ENCODE measurements at regions not wholly inside any gene's neighbourhood (a gene's known extent, or its start where the extent isn't known, plus 50 kb on each side); places are given as distances from the start of the nearest gene placed in this dataset.

DNA sequence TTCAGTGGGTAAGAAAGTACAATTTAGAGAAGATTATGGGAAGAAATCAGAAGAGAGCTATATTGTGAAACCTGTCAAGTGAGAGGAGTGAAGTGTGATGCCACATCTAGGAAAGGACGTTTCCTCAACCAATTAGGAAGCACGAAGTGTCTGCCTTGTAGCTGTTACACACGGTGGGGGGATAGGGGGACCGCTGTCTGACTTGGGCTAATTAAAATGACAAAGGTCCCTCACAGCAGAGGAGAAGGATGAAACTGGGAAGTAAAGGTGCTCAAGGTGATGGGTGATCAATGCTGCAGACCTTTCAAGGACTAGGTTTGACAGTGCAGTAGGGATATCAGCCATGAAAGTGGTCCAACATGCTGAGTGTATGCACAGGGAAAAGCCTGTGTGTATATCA is 181.1 kb upstream of the PRSS16 start:
- Histone ChIP-seq H3K4me1 (no peaks in the 10 kb centered on the region), H3K27me3 (no peaks in the 10 kb centered on the region), H3K4me3 (no peak overlapping the region), H3K27ac (no peak overlapping the region), H3K36me3 (no peaks in the 10 kb centered on the region), H3K9me3 (no peaks in the 10 kb centered on the region)
- TF ChIP-seq, protein P1, sequence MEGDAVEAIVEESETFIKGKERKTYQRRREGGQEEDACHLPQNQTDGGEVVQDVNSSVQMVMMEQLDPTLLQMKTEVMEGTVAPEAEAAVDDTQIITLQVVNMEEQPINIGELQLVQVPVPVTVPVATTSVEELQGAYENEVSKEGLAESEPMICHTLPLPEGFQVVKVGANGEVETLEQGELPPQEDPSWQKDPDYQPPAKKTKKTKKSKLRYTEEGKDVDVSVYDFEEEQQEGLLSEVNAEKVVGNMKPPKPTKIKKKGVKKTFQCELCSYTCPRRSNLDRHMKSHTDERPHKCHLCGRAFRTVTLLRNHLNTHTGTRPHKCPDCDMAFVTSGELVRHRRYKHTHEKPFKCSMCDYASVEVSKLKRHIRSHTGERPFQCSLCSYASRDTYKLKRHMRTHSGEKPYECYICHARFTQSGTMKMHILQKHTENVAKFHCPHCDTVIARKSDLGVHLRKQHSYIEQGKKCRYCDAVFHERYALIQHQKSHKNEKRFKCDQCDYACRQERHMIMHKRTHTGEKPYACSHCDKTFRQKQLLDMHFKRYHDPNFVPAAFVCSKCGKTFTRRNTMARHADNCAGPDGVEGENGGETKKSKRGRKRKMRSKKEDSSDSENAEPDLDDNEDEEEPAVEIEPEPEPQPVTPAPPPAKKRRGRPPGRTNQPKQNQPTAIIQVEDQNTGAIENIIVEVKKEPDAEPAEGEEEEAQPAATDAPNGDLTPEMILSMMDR (IDR thresholded peaks at IDR 0.05): no peak
- no peak for TF ChIP-seq POLR2AphosphoS5 (IDR thresholded peaks at IDR 0.05; ENCODE audit: insufficient read depth in 1 of 2, low read depth in 1 of 2)
- no peak for TF ChIP-seq POLR2A (IDR thresholded peaks at IDR 0.05)
- DNase-seq (ENCODE audit: extremely low spot score in 2 of 2): no peak
- intact Hi-C loops (cut with DNase I): no loop called here

DNA sequence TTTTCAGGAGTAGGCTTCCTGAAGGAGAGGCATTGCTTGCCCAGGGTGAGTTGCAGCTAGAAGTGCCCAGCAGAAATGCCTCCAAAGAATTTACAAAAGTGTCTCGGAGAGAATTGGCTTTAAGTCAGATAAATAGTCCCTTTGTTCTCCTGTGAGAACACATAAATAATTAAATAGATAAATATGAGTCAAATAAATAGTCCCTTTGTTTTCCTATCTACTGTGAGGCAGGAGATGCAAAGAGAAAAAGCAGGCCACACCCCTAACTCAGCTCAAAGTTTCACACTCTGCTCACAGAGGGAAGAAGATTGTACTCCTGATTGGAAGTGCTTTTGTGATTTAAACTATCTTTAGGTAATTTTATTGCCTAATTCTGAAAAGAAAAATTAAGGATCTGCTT is 180.7 kb upstream of the PRSS16 start:
- H3K9me3 ChIP-seq: no peaks in the 10 kb centered on the region
- intact Hi-C loops (cut with DNase I): no loop called here

DNA sequence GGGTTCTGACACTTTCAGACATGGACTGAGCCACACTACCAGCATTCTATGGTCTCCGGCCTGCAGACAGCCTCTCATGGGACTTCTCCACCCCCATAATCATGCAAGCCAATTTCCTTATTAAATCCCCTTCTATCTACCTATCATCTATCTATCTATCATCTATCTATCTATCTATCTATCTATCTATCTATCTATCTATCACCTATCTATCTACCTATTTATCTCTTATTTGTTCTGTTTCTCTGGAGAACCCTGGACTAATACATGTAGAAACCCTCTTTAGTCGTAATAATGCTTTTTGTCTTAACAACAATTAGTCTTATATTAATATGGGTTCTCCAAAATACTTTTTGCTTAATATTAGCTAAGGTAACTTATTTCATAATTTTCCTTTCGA is 174.1 kb upstream of the PRSS16 start:
- Histone ChIP-seq H3K27me3 (no peaks in the 10 kb centered on the region), H3K4me1 (peaks cover under 1% of the 10 kb centered on the region), H3K4me3 (no peak overlapping the region), H3K36me3 (no peaks in the 10 kb centered on the region), H3K9me3 (no peaks in the 10 kb centered on the region), H3K27ac (no peak overlapping the region)
- intact Hi-C loops (cut with DNase I): no loop called here
- no peak for DNase-seq (ENCODE audit: extremely low spot score in 2 of 2)
- TF ChIP-seq, protein P1 (IDR thresholded peaks at IDR 0.05): no peak
- TF ChIP-seq POLR2A (IDR thresholded peaks at IDR 0.05) (no peak), POLR2AphosphoS5 (IDR thresholded peaks at IDR 0.05; ENCODE audit: insufficient read depth in 1 of 2, low read depth in 1 of 2) (no peak)

More for the DNA sequence above, 180.7 kb upstream of the PRSS16 start:
- Histone ChIP-seq H3K4me3 (no peak overlapping the region), H3K27me3 (no peaks in the 10 kb centered on the region), H3K4me1 (no peaks in the 10 kb centered on the region), H3K36me3 (no peaks in the 10 kb centered on the region), H3K27ac (no peak overlapping the region)
- no peak for DNase-seq (ENCODE audit: extremely low spot score in 2 of 2)
- TF ChIP-seq, protein P1 (IDR thresholded peaks at IDR 0.05): no peak
- no peak for TF ChIP-seq POLR2A (IDR thresholded peaks at IDR 0.05)
- no peak for TF ChIP-seq POLR2AphosphoS5 (IDR thresholded peaks at IDR 0.05; ENCODE audit: insufficient read depth in 1 of 2, low read depth in 1 of 2)

DNA sequence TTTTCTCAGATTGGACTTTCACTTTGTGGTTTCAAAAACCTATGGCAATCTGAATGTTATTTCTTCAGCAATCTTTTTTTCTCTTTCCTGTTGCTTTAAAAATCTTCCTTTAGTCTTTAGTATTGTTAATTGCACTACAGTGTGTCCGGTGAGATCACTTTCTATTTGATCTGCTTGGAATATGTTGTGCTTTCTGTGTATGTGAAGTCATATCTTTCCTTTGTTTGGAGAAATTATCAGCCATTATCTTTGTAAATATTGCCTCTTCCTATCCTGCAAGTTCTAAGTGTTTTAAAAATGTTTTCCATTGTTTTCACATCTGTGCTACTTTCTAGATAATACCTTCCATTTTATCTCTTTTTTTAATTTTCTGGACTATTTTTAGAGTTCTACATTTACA is 171.4 kb upstream of the PRSS16 start:
- peaks cover 4% of the 10 kb centered on the region for H3K4me1 ChIP-seq
- H3K4me3 ChIP-seq: no peak overlapping the region
- no peaks in the 10 kb centered on the region for H3K9me3 ChIP-seq
- TF ChIP-seq, protein P1 (IDR thresholded peaks at IDR 0.05): no peak
- TF ChIP-seq POLR2A (IDR thresholded peaks at IDR 0.05): no peak
- no peak for TF ChIP-seq POLR2AphosphoS5 (IDR thresholded peaks at IDR 0.05; ENCODE audit: insufficient read depth in 1 of 2, low read depth in 1 of 2)
- H3K27ac ChIP-seq: no peak overlapping the region
- intact Hi-C loops (cut with DNase I): no loop called here
- no peaks in the 10 kb centered on the region for H3K36me3 ChIP-seq
- DNase-seq (ENCODE audit: extremely low spot score in 2 of 2): no peak
- H3K27me3 ChIP-seq: no peaks in the 10 kb centered on the region

DNA sequence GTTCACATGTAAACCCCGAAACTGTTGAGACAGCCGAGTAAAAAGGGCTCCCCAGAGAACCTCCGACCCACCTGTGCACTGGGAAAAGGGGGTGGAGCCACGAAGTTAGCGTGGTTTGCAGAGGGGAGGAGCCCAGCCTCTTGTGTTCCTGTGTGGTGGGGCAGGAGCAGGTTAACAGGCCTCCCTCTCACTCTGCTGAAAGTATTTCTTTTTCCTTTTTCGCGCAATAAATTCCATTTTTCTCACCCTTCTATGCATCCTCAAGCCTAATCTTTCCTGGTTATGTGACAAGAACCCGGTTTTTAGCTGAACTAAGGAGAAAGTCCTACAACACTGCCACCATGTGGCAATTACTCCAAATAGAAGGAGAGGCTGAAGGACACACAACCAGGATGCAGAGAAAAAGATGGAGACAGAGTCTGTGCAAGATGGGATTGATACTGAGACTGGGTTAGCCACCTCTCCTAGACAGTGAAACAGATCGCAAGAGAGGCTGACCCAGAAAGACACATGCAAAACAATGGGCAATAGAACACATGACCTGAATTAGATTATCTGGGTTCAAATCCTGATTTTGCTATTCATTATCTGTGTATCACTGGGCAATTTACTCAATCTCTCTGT is 168.7 kb upstream of the PRSS16 start:
- TF ChIP-seq POLR2AphosphoS5 (IDR thresholded peaks at IDR 0.05; ENCODE audit: insufficient read depth in 1 of 2, low read depth in 1 of 2): peak in 1 of 2 donors; percentile 9
- TF ChIP-seq POLR2A (IDR thresholded peaks at IDR 0.05): no peak
- TF ChIP-seq, protein P1 (IDR thresholded peaks at IDR 0.05): peak; percentile 14 to 34 (median 16)
- Histone ChIP-seq H3K4me1 (peaks cover 4% of the 10 kb centered on the region), H3K36me3 (no peaks in the 10 kb centered on the region), H3K9me3 (no peaks in the 10 kb centered on the region), H3K27me3 (no peaks in the 10 kb centered on the region), H3K4me3 (peak overlapping the region in 1 of 2 donors; percentile 10), H3K27ac (no peak overlapping the region)
- intact Hi-C loops (cut with DNase I): no loop called here
- DNase-seq (ENCODE audit: extremely low spot score in 2 of 2): no peak
